ENCODE measurements at regions not wholly inside any gene's neighbourhood (a gene's known extent, or its start where the extent isn't known, plus 50 kb on each side); places are given as distances from the start of the nearest gene placed in this dataset.

GRCh38 chr18:56380685-56381084 is 257.7 kb downstream of the TXNL1 start:
- FAIRE-seq: no peak
- Mint-ChIP-seq H3K4me1 (ENCODE audit: low read depth, unreplicated experiment) (peaks cover 6% of the 10 kb centered on the region), H3K36me3 (ENCODE audit: low read depth, unreplicated experiment) (no peaks in the 10 kb centered on the region), H3K27ac (ENCODE audit: unreplicated experiment) (no peak overlapping the region), H3K27me3 (ENCODE audit: low read depth, unreplicated experiment) (no peaks in the 10 kb centered on the region), H3K9me3 (ENCODE audit: unreplicated experiment) (peaks cover 6% of the 10 kb centered on the region), H3K4me3 (ENCODE audit: unreplicated experiment) (no peak overlapping the region)
- no peaks in the 10 kb centered on the region for H3K4me1 ChIP-seq (ENCODE audit: insufficient read depth, low read length)
- H3K4me3 ChIP-seq (ENCODE audit: insufficient read depth, low read depth, low read length): no peak overlapping the region
- no peak for TF ChIP-seq EZH2 (IDR thresholded peaks at IDR 0.05; ENCODE audit: insufficient read depth, low read length)
- TF ChIP-seq CTCF (IDR thresholded peaks at IDR 0.05; ENCODE audit: insufficient read depth, low read depth, low read length): no peak
- H3K9ac ChIP-seq (ENCODE audit: low read length): no peak overlapping the region
- H4K20me1 ChIP-seq (ENCODE audit: insufficient read depth, low read length): no peaks in the 10 kb centered on the region
- no peak for DNase-seq (ENCODE audit: low read depth)
- no peaks in the 10 kb centered on the region for H3K9me3 ChIP-seq (ENCODE audit: insufficient read depth, low read depth, low read length)
- H3K27ac ChIP-seq (ENCODE audit: low read depth, low read length): no peak overlapping the region
- no peaks in the 10 kb centered on the region for H3K79me2 ChIP-seq (ENCODE audit: insufficient read depth, low read length)
- H3K36me3 ChIP-seq (ENCODE audit: insufficient read depth, low read length): no peaks in the 10 kb centered on the region
- no peak overlapping the region for H2AFZ ChIP-seq (ENCODE audit: low read depth, low read length)
- H3K4me2 ChIP-seq (ENCODE audit: low read length): no peak overlapping the region
- H3K27me3 ChIP-seq (ENCODE audit: insufficient read depth, low read length): no peaks in the 10 kb centered on the region

GRCh38 chr18:56379256-56379655 is 259.1 kb downstream of the TXNL1 start:
- Histone ChIP-seq H3K4me2 (ENCODE audit: low read length) (peak overlapping the region; percentile 53), H3K27me3 (ENCODE audit: insufficient read depth, low read length) (no peaks in the 10 kb centered on the region), H3K79me2 (ENCODE audit: insufficient read depth, low read length) (no peaks in the 10 kb centered on the region), H3K9me3 (ENCODE audit: insufficient read depth, low read depth, low read length) (no peaks in the 10 kb centered on the region), H3K36me3 (ENCODE audit: insufficient read depth, low read length) (no peaks in the 10 kb centered on the region), H3K4me1 (ENCODE audit: insufficient read depth, low read length) (no peaks in the 10 kb centered on the region), H4K20me1 (ENCODE audit: insufficient read depth, low read length) (no peaks in the 10 kb centered on the region), H3K9ac (ENCODE audit: low read length) (no peak overlapping the region), H2AFZ (ENCODE audit: low read depth, low read length) (no peak overlapping the region), H3K27ac (ENCODE audit: low read depth, low read length) (no peak overlapping the region), H3K4me3 (ENCODE audit: insufficient read depth, low read depth, low read length) (no peak overlapping the region)
- no peak for FAIRE-seq
- Mint-ChIP-seq H3K9me3 (ENCODE audit: unreplicated experiment) (peaks cover 3% of the 10 kb centered on the region), H3K27ac (ENCODE audit: unreplicated experiment) (no peak overlapping the region), H3K4me3 (ENCODE audit: unreplicated experiment) (no peak overlapping the region), H3K4me1 (ENCODE audit: low read depth, unreplicated experiment) (peaks cover 8% of the 10 kb centered on the region), H3K27me3 (ENCODE audit: low read depth, unreplicated experiment) (no peaks in the 10 kb centered on the region), H3K36me3 (ENCODE audit: low read depth, unreplicated experiment) (no peaks in the 10 kb centered on the region)
- no peak for DNase-seq (ENCODE audit: low read depth)
- TF ChIP-seq CTCF (IDR thresholded peaks at IDR 0.05; ENCODE audit: insufficient read depth, low read depth, low read length) (no peak), EZH2 (IDR thresholded peaks at IDR 0.05; ENCODE audit: insufficient read depth, low read length) (no peak)

- Histone ChIP-seq H3K4me3 (ENCODE audit: insufficient read depth, low read depth, low read length) (no peak overlapping the region), H3K27ac (ENCODE audit: low read depth, low read length) (no peak overlapping the region), H3K9me3 (ENCODE audit: insufficient read depth, low read depth, low read length) (no peaks in the 10 kb centered on the region), H4K20me1 (ENCODE audit: insufficient read depth, low read length) (no peaks in the 10 kb centered on the region), H3K79me2 (ENCODE audit: insufficient read depth, low read length) (no peaks in the 10 kb centered on the region), H3K27me3 (ENCODE audit: insufficient read depth, low read length) (no peaks in the 10 kb centered on the region), H3K4me2 (ENCODE audit: low read length) (peak overlapping the region; percentile 47), H3K9ac (ENCODE audit: low read length) (no peak overlapping the region), H3K4me1 (ENCODE audit: insufficient read depth, low read length) (no peaks in the 10 kb centered on the region), H2AFZ (ENCODE audit: low read depth, low read length) (no peak overlapping the region), H3K36me3 (ENCODE audit: insufficient read depth, low read length) (no peaks in the 10 kb centered on the region)
- FAIRE-seq (no peak), DNase-seq (ENCODE audit: low read depth) (no peak)
- Mint-ChIP-seq H3K27me3 (ENCODE audit: low read depth, unreplicated experiment) (no peaks in the 10 kb centered on the region), H3K4me3 (ENCODE audit: unreplicated experiment) (no peak overlapping the region), H3K27ac (ENCODE audit: unreplicated experiment) (no peak overlapping the region), H3K9me3 (ENCODE audit: unreplicated experiment) (peaks cover 3% of the 10 kb centered on the region), H3K4me1 (ENCODE audit: low read depth, unreplicated experiment) (peaks cover 12% of the 10 kb centered on the region), H3K36me3 (ENCODE audit: low read depth, unreplicated experiment) (no peaks in the 10 kb centered on the region)
- TF ChIP-seq EZH2 (IDR thresholded peaks at IDR 0.05; ENCODE audit: insufficient read depth, low read length): no peak
- TF ChIP-seq CTCF (IDR thresholded peaks at IDR 0.05; ENCODE audit: insufficient read depth, low read depth, low read length): no peak
Measured at GRCh38 chr18:56377231-56377630, 261.2 kb downstream of the TXNL1 start.
